ENCODE measurements at regions not wholly inside any gene's neighbourhood (a gene's known extent, or its start where the extent isn't known, plus 50 kb on each side); places are given as distances from the start of the nearest gene placed in this dataset.

GRCh38 chr14:73764406-73765280 lies 50.5 kb upstream of the PNMA1 start:
- Histone ChIP-seq H3K9me3 (ENCODE audit: insufficient read depth, low read depth, low read length) (no peaks in the 10 kb centered on the region), H3K27me3 (ENCODE audit: insufficient read depth, low read length) (peaks cover 25% of the 10 kb centered on the region), H3K36me3 (ENCODE audit: insufficient read depth, low read depth, low read length) (no peaks in the 10 kb centered on the region), H3K9ac (ENCODE audit: low read depth, low read length) (no peak overlapping the region), H3K27ac (ENCODE audit: low read length) (no peak overlapping the region), H3K4me3 (ENCODE audit: low read length) (no peak overlapping the region), H3K4me1 (ENCODE audit: insufficient read depth, low read length) (peaks cover 16% of the 10 kb centered on the region)
